ENCODE measurements at regions not wholly inside any gene's neighbourhood (a gene's known extent, or its start where the extent isn't known, plus 50 kb on each side); places are given as distances from the start of the nearest gene placed in this dataset.

DNA sequence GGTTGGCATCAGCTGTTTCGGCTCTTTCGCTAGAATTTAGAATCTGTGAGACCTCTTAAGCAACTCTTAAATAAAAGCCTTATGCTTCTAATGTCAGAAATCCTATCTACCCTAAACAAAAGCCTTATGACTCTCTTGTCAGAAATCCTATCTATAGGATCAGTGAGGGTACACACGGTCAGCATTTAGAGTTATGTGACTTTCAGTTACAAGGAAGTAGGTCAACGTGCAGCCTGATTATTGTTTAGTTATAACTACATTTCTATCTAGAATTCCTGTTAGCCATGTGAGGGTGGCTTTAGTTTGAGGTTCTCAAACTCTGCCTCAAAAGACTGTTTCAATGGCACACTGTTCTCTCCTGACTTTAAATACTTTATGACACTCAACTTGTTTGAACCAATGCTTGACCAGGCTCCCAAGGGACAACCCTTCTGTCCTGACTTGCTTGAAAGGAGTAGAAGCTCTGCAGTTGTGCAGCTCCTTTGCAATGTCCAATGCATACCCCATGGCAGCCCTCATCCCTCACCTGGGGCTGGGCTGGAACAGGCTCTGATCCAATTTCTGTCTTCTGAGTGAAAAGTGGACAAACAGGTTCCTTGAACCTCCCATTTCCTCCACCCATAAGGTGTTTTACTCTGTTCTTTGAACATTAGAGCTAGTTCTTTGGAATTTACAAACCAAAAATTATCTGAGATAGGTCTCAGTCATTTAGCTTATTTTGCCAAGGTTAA, 251.6 kb upstream of the PIK3R1 start:
- no peak overlapping the region for H3K27ac ChIP-seq
- no peak for DNase-seq

DNA sequence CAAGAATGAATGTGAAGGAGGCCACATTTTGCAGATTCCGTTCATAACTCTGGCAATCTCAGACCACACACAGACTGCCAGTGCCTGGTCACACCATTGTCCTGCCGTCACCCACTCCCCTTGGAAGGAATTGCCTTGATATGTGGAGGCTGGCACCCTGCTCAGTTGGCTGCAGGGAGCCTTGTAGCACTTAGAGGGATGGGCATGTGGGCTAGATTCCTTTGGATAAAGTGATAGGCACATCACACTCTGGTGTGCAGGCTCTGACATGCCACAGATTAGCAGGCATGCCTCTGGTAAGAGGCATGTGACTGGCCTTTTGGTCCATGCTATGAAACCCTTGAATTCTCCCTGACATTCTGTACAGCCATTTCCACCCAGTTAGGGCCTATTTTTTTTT, 254.6 kb upstream of the PIK3R1 start:
- Histone ChIP-seq H3K36me3 (no peaks in the 10 kb centered on the region), H3K27ac (no peak overlapping the region), H3K9me3 (no peaks in the 10 kb centered on the region), H3K27me3 (no peaks in the 10 kb centered on the region), H3K4me1 (no peaks in the 10 kb centered on the region), H3K4me3 (no peak overlapping the region)
- TF ChIP-seq POLR2A (IDR thresholded peaks at IDR 0.05) = no peak
- TF ChIP-seq, protein P1, sequence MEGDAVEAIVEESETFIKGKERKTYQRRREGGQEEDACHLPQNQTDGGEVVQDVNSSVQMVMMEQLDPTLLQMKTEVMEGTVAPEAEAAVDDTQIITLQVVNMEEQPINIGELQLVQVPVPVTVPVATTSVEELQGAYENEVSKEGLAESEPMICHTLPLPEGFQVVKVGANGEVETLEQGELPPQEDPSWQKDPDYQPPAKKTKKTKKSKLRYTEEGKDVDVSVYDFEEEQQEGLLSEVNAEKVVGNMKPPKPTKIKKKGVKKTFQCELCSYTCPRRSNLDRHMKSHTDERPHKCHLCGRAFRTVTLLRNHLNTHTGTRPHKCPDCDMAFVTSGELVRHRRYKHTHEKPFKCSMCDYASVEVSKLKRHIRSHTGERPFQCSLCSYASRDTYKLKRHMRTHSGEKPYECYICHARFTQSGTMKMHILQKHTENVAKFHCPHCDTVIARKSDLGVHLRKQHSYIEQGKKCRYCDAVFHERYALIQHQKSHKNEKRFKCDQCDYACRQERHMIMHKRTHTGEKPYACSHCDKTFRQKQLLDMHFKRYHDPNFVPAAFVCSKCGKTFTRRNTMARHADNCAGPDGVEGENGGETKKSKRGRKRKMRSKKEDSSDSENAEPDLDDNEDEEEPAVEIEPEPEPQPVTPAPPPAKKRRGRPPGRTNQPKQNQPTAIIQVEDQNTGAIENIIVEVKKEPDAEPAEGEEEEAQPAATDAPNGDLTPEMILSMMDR (IDR thresholded peaks at IDR 0.05) = no peak
- no peak for DNase-seq

More for the DNA sequence above, 251.6 kb upstream of the PIK3R1 start:
- Histone ChIP-seq H3K36me3 (no peaks in the 10 kb centered on the region), H3K4me3 (no peak overlapping the region), H3K9me3 (no peaks in the 10 kb centered on the region), H3K4me1 (no peaks in the 10 kb centered on the region), H3K27me3 (no peaks in the 10 kb centered on the region)
- TF ChIP-seq, protein P1 (IDR thresholded peaks at IDR 0.05) = no peak
- TF ChIP-seq POLR2A (IDR thresholded peaks at IDR 0.05) = no peak

DNA sequence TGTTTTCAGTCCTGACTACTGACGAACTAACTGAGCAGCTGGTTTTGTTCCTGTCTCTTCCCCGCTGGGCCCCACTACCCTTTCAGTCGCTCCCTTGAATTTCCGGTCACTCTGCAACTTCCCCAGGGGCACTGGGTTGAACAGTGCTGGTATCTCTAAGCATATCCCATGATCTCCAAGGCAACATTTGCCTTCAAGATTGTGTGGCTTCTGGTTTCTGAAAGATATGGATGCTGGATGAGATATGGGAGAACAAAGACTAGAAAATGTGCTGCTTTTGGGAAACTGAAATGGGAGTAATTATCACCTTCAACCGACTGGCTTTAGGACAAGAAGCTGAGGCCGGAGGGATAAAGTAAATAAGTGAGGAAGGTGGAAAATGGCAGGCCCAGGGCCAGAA, 258.2 kb upstream of the PIK3R1 start:
- no peak for DNase-seq
- TF ChIP-seq, protein P1 (IDR thresholded peaks at IDR 0.05) = no peak
- TF ChIP-seq POLR2A (IDR thresholded peaks at IDR 0.05) = no peak
- no peak overlapping the region for H3K27ac ChIP-seq
- no peaks in the 10 kb centered on the region for H3K9me3 ChIP-seq
- H3K4me3 ChIP-seq = no peak overlapping the region
- no peaks in the 10 kb centered on the region for H3K36me3 ChIP-seq
- no peaks in the 10 kb centered on the region for H3K4me1 ChIP-seq
- H3K27me3 ChIP-seq = no peaks in the 10 kb centered on the region

DNA sequence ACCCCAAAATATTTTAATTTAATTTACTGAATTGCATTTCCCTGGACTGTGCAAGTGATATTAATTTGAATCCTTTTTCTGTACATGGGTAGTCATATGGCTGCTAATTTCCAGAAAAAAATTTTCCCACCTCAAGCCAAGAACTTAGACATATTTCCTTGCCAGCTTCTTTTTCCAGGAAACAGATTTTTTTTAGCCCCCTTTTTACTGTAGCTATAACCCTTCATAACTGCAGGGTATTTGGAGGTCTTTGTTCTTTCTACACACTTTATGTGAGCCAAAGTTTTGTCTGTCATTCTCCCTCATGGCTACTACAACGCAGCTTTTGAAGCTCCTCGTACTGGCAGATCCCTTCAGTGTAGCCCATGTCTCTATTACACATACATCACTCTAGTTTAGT, 261.2 kb upstream of the PIK3R1 start:
- no peak overlapping the region for H3K4me3 ChIP-seq
- TF ChIP-seq, protein P1 (IDR thresholded peaks at IDR 0.05) = no peak
- no peak for TF ChIP-seq POLR2A (IDR thresholded peaks at IDR 0.05)
- H3K9me3 ChIP-seq = no peaks in the 10 kb centered on the region
- no peaks in the 10 kb centered on the region for H3K4me1 ChIP-seq
- H3K27ac ChIP-seq = no peak overlapping the region
- no peaks in the 10 kb centered on the region for H3K36me3 ChIP-seq
- H3K27me3 ChIP-seq = no peaks in the 10 kb centered on the region
- no peak for DNase-seq

DNA sequence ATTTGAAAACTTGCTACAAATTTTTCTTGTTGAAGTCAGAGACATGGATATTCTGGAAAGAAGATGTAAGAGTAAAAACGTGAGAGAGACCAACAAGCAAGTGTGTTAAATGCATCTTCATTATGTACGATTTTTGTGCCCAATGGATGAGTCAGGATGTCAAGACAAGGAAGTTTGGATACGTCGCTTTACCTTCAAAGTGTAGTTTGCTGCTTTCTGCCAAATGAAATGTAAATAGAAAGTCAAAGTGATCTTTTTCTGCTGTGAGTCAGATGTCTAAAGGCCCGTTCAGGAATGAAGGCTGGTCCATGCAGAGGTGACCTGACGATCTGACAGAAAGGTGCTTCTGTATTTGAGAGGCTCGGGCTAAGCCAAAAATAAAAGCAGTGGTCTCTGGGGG, 273.1 kb upstream of the PIK3R1 start:
- peak overlapping the region in 1 of 4 donors; percentile 6 for H3K27ac ChIP-seq
- DNase-seq = no peak
- H3K4me3 ChIP-seq = no peak overlapping the region
- no peak for TF ChIP-seq POLR2A (IDR thresholded peaks at IDR 0.05)
- TF ChIP-seq, protein P1 (IDR thresholded peaks at IDR 0.05) = no peak
- H3K36me3 ChIP-seq = no peaks in the 10 kb centered on the region
- no peaks in the 10 kb centered on the region for H3K4me1 ChIP-seq
- no peaks in the 10 kb centered on the region for H3K27me3 ChIP-seq
- H3K9me3 ChIP-seq = no peaks in the 10 kb centered on the region

Measured in Peyer's patch (tissue), 4 donors.